ENCODE measurements at regions not wholly inside any gene's neighbourhood (a gene's known extent, or its start where the extent isn't known, plus 50 kb on each side); places are given as distances from the start of the nearest gene placed in this dataset.

GRCh38 chr16:60299241-60299776 is 1565.2 kb upstream of the GOT2 start:
- TF ChIP-seq CTCF (IDR thresholded peaks at IDR 0.05) (no peak), POLR2A (IDR thresholded peaks at IDR 0.05) (no peak)

All from uterus (tissue), 2 donors.